HepG2 (cell line): ENCODE measurements at regions not wholly inside any gene's neighbourhood (a gene's known extent, or its start where the extent isn't known, plus 50 kb on each side); places are given as distances from the start of the nearest gene placed in this dataset.

Experiments used
- CTCF ChIP-seq: sonication (generic); formaldehyde crosslinking; IDR thresholded peaks from 2 replicates; pipeline ENCODE4 v1.5.0; 2020; ENCODE audit warnings: mild to moderate bottlenecking, missing genetic modification reagents, moderate library complexity
- EZH2 ChIP-seq: conservative IDR thresholded peaks from 2 replicates; pipeline ENCODE4 v1.6.1; 2012; ENCODE audit warnings: mild to moderate bottlenecking, low read depth, low read length, moderate library complexity
- MED8 ChIP-seq: sonication (generic); formaldehyde crosslinking; IDR thresholded peaks from 2 replicates; pipeline ENCODE4 v1.8.1; 2023; ENCODE audit warnings: mild to moderate bottlenecking, missing genetic modification reagents; ENCODE audit not compliant: insufficient replicate concordance
- NFATC3 ChIP-seq: sonication (generic); formaldehyde crosslinking; IDR thresholded peaks from 2 replicates; pipeline ENCODE4 v1.5.1; 2020; ENCODE audit warnings: mild to moderate bottlenecking, missing genetic modification reagents
- PHF8 ChIP-seq: sonication (generic); formaldehyde crosslinking; IDR thresholded peaks from 2 replicates; pipeline ENCODE4 v1.5.0; 2020; ENCODE audit warnings: missing genetic modification reagents
- TGIF2 ChIP-seq: IDR thresholded peaks from 2 replicates; pipeline ENCODE4 v1.6.1; 2016; ENCODE audit warnings: control low read depth, missing compliant biosample characterization
- ZNF17 ChIP-seq: sonication (generic); formaldehyde crosslinking; IDR thresholded peaks from 2 replicates; pipeline ENCODE4 v1.5.0; 2020; ENCODE audit warnings: mild to moderate bottlenecking, missing genetic modification reagents

- TF ChIP-seq ZNF17 (CRISPR knock-in tag) (no peak), PHF8 (CRISPR knock-in tag) (no peak), TGIF2 (CRISPR knock-in tag) (no peak), MED8 (CRISPR knock-in tag) (no peak), EZH2 (no peak), NFATC3 (CRISPR knock-in tag) (no peak), CTCF (CRISPR knock-in tag) (peak; percentile 85)
These were observed 420.2 kb upstream of the CHST9 start for GRCh38 chr18:27605107-27605834.
